Smooth muscle cell (in vitro differentiated cells): ENCODE measurements at regions not wholly inside any gene's neighbourhood (a gene's known extent, or its start where the extent isn't known, plus 50 kb on each side); places are given as distances from the start of the nearest gene placed in this dataset.

ENCODE experiments used
- DNase-seq: peaks from one replicate; lab custom pipeline; 2025; ENCODE audit not compliant: unreplicated experiment; lab: John Stamatoyannopoulos, UW
- H2AFZ ChIP-seq: fragments of 200-600 bp; sonication (generic); 2 replicates; pipeline ENCODE4 v1.6.0; 2016; ENCODE audit warnings: antibody characterized with exemption, low read depth, mild to moderate bottlenecking
- H3F3A ChIP-seq: fragments of 200-600 bp; sonication (generic); 2 replicates; pipeline ENCODE4 v1.6.0; 2017; ENCODE audit warnings: antibody characterized with exemption, low read depth
- H3K27ac ChIP-seq: fragments of 200-600 bp; sonication (generic); 2 replicates; pipeline ENCODE4 v1.5.1; 2016; ENCODE audit warnings: low read depth, mild to moderate bottlenecking
- H3K27me3 ChIP-seq: fragments of 200-600 bp; sonication (generic); 2 replicates; pipeline ENCODE4 v1.6.1; 2016; ENCODE audit warnings: low read depth, mild to moderate bottlenecking
- H3K36me3 ChIP-seq: fragments of 200-600 bp; sonication (generic); 2 replicates; pipeline ENCODE4 v1.5.1; 2016; ENCODE audit warnings: low read depth
- H3K4me1 ChIP-seq: fragments of 200-600 bp; sonication (generic); 2 replicates; pipeline ENCODE4 v1.5.1; 2016; ENCODE audit warnings: low read depth
- H3K4me2 ChIP-seq: fragments of 200-600 bp; sonication (generic); 2 replicates; pipeline ENCODE4 v1.6.0; 2016; ENCODE audit warnings: mild to moderate bottlenecking
- H3K4me3 ChIP-seq: fragments of 200-600 bp; sonication (generic); 2 replicates; pipeline ENCODE4 v1.5.1; 2016; ENCODE audit warnings: mild to moderate bottlenecking
- H3K79me2 ChIP-seq: fragments of 200-600 bp; sonication (generic); 2 replicates; pipeline ENCODE4 v1.6.0; 2016; ENCODE audit warnings: low read depth, mild to moderate bottlenecking
- H3K9ac ChIP-seq: fragments of 200-600 bp; sonication (generic); 2 replicates; pipeline ENCODE4 v1.6.0; 2016; ENCODE audit warnings: low read depth
- H3K9me3 ChIP-seq: fragments of 200-600 bp; sonication (generic); replicated peaks from 2 replicates; pipeline ENCODE4 v1.5.1; 2016; ENCODE audit warnings: low read depth
- H4K20me1 ChIP-seq: fragments of 200-600 bp; sonication (generic); 2 replicates; pipeline ENCODE4 v1.6.0; 2016; ENCODE audit warnings: low read depth
- WGBS: methylation state at CpG from one replicate; pipeline ENCODE4 v1.1.7; 2016; ENCODE audit warnings: low lambda C conversion rate; 5-methylcytosine and 5-hydroxymethylcytosine counted together
- TF ChIP-seq, protein P1 (sequence below): fragments of 200-600 bp; sonication (generic); IDR thresholded peaks from 2 replicates; pipeline ENCODE4 v1.5.1; 2017; ENCODE audit warnings: borderline replicate concordance, mild to moderate bottlenecking, antibody characterized with exemption; ENCODE audit not compliant: insufficient read depth, poor library complexity, severe bottlenecking

DNA sequence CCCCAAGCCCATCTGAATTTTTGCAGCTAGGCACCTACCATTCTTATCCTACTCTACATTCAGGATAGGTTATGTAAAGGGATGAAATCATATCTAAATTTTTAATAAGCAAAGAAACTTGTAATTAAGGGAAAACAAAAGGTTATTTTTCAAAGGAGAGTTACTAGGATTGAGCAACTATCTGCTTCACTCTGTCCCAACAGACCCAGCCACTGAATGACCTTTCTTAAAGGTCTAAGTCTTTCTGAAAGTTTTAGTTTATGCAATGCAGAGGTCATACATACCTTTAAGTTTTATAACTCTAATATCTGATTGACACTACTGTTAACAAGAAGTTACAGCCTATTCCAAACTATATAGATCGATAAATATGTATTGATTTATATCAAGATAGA, 209.2 kb upstream of the CTNNB1 start:
- Histone ChIP-seq H3F3A (peaks cover 5% of the 10 kb centered on the region), H3K4me2 (no peak overlapping the region), H3K27me3 (no peaks in the 10 kb centered on the region), H2AFZ (no peak overlapping the region), H3K4me3 (no peak overlapping the region), H3K9ac (no peak overlapping the region), H4K20me1 (no peaks in the 10 kb centered on the region), H3K9me3 (no peaks in the 10 kb centered on the region), H3K79me2 (no peaks in the 10 kb centered on the region), H3K27ac (no peak overlapping the region), H3K4me1 (no peaks in the 10 kb centered on the region), H3K36me3 (no peaks in the 10 kb centered on the region)
- WGBS, result 100% methylated on average over 1 of the region's 1 CpG
- TF ChIP-seq, protein P1, sequence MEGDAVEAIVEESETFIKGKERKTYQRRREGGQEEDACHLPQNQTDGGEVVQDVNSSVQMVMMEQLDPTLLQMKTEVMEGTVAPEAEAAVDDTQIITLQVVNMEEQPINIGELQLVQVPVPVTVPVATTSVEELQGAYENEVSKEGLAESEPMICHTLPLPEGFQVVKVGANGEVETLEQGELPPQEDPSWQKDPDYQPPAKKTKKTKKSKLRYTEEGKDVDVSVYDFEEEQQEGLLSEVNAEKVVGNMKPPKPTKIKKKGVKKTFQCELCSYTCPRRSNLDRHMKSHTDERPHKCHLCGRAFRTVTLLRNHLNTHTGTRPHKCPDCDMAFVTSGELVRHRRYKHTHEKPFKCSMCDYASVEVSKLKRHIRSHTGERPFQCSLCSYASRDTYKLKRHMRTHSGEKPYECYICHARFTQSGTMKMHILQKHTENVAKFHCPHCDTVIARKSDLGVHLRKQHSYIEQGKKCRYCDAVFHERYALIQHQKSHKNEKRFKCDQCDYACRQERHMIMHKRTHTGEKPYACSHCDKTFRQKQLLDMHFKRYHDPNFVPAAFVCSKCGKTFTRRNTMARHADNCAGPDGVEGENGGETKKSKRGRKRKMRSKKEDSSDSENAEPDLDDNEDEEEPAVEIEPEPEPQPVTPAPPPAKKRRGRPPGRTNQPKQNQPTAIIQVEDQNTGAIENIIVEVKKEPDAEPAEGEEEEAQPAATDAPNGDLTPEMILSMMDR, result no peak
- DNase-seq, result no peak

DNA sequence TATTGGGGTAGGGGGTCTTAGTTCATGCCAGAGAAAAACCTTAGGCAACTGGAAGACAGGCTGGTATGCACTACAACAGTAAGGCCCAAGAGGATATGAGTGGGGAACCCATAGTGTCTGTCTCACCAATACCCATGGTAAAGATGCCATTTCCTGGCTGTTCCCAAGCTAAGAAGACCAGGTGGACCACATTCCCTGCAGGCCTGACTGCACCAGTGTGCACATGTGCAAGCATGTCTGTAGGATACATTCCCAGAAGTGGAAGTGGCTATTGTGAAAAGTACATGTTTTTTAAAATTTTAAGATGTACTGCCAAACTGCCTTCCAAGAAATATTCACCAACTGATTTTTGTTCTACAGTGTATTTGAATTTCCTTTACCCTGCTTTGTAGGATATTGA, 207.3 kb upstream of the CTNNB1 start:
- Histone ChIP-seq H4K20me1 (no peaks in the 10 kb centered on the region), H3K4me3 (no peak overlapping the region), H3K9ac (no peak overlapping the region), H3K36me3 (no peaks in the 10 kb centered on the region), H3K27ac (no peak overlapping the region), H3K27me3 (no peaks in the 10 kb centered on the region), H2AFZ (no peak overlapping the region), H3K9me3 (no peaks in the 10 kb centered on the region), H3F3A (peaks cover 5% of the 10 kb centered on the region), H3K4me2 (no peak overlapping the region), H3K4me1 (peaks cover 8% of the 10 kb centered on the region), H3K79me2 (no peaks in the 10 kb centered on the region)
- no peak for DNase-seq
- TF ChIP-seq, protein P1, result no peak

DNA sequence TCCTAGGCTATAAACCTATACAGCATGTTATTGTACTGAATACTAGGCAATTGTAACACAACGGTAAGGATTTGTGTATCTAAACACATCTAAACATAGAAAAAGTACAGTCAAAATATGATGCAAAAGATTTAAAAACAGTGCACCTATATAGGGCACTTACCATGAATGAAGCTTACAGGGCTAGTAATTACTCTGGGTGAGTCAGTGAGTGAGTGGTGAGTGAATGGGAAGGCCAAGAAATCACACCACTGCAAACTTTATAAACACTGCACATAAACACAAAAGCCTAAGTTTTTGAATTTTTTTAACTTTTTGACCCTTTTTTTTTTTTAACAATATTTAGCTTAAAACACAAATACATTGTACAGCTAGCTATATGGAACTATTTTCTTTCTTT, 204.7 kb upstream of the CTNNB1 start:
- no peak overlapping the region for H3K9ac ChIP-seq
- H3K4me2 ChIP-seq, result peak overlapping the region; percentile 38
- H3F3A ChIP-seq, result no peaks in the 10 kb centered on the region
- 64% methylated on average over 1 of the region's 1 CpG for WGBS
- no peaks in the 10 kb centered on the region for H3K79me2 ChIP-seq
- no peak for DNase-seq
- H3K27ac ChIP-seq, result peak overlapping the region; percentile 62
- H3K4me1 ChIP-seq, result peaks cover 8% of the 10 kb centered on the region
- no peak overlapping the region for H3K4me3 ChIP-seq
- H3K36me3 ChIP-seq, result no peaks in the 10 kb centered on the region
- no peaks in the 10 kb centered on the region for H3K9me3 ChIP-seq
- H3K27me3 ChIP-seq, result no peaks in the 10 kb centered on the region
- H2AFZ ChIP-seq, result no peak overlapping the region
- no peaks in the 10 kb centered on the region for H4K20me1 ChIP-seq
- TF ChIP-seq, protein P1, result no peak

DNA sequence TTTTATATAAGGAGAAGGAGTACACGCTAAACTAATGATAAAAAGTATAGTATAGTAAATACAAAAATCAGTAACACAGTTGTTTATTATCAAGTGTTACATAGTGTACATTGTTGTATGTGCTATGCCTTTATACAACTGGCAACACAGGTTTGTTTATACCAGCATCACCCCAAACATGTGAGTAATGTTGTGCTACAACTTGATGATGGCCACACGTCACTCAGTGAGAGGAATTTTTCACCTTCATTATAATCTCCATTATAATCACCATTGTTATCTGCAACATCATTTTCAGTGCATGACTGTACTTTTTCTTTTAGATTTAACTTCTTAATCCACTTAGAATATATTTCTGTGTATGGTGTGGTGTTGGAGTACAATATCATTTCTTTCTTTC, 204.0 kb upstream of the CTNNB1 start:
- no peak for DNase-seq
- peaks cover 8% of the 10 kb centered on the region for H3K4me1 ChIP-seq

More for the DNA sequence above, 204.0 kb upstream of the CTNNB1 start:
- no peaks in the 10 kb centered on the region for H3F3A ChIP-seq
- no peak overlapping the region for H3K4me3 ChIP-seq
- H3K27ac ChIP-seq, result peak overlapping the region; percentile 62
- WGBS, result 84% methylated on average over 2 of the region's 2 CpGs
- H3K27me3 ChIP-seq, result no peaks in the 10 kb centered on the region
- no peaks in the 10 kb centered on the region for H3K36me3 ChIP-seq
- H3K9me3 ChIP-seq, result no peaks in the 10 kb centered on the region
- H3K4me2 ChIP-seq, result no peak overlapping the region
- TF ChIP-seq, protein P1, result no peak
- no peak overlapping the region for H2AFZ ChIP-seq
- H3K79me2 ChIP-seq, result no peaks in the 10 kb centered on the region
- no peak overlapping the region for H3K9ac ChIP-seq
- no peaks in the 10 kb centered on the region for H4K20me1 ChIP-seq
